Erythroblast (primary cell): ENCODE measurements at regions not wholly inside any gene's neighbourhood (a gene's known extent, or its start where the extent isn't known, plus 50 kb on each side); places are given as distances from the start of the nearest gene placed in this dataset.
"Not testable (repeated sequence)": the region's sequence is repeated elsewhere in the genome, so short reads cannot be mapped to it uniquely, and the experiment has no call there.

Experiments
- DNase-seq, 2 experiments: peaks; one replicate each; lab custom pipeline; 2025; lab: John Stamatoyannopoulos, UW
- GATA1 ChIP-seq: IDR thresholded peaks from 2 replicates; pipeline ENCODE4 v1.6.1; 2011; ENCODE audit warnings: low read depth, mild to moderate bottlenecking, control low read depth, low read length, moderate library complexity
- POLR2A ChIP-seq: IDR thresholded peaks from 2 replicates; pipeline ENCODE4 v1.6.1; 2011; ENCODE audit warnings: mild to moderate bottlenecking, low read length

- no peak for TF ChIP-seq GATA1
- no peak for TF ChIP-seq POLR2A
- DNase-seq = no peak
Measured at GRCh38 chr12:11508699-11509098, 113.3 kb upstream of the PRB2 start.

- TF ChIP-seq GATA1 (no peak), POLR2A (no peak)
- no peak for DNase-seq
Measured at GRCh38 chr12:11509326-11509725, 114.0 kb upstream of the PRB2 start.

- no peak for DNase-seq
- TF ChIP-seq POLR2A = no peak
- TF ChIP-seq GATA1 = no peak
Measured at GRCh38 chr12:11510671-11511070, 115.3 kb upstream of the PRB2 start.

GRCh38 chr12:11513288-11513687 lies 117.9 kb upstream of the PRB2 start:
- TF ChIP-seq POLR2A (no peak), GATA1 (no peak)
- DNase-seq = no peak

- DNase-seq = no peak
- TF ChIP-seq POLR2A = no peak
- TF ChIP-seq GATA1 = no peak
Measured at GRCh38 chr12:11517080-11517479, 121.7 kb upstream of the PRB2 start.

- DNase-seq = no peak
- TF ChIP-seq POLR2A = no peak
- TF ChIP-seq GATA1 = no peak
Measured at GRCh38 chr12:11524446-11524845, 125.0 kb upstream of the ETV6 start.

GRCh38 chr12:11534064-11534463 lies 115.4 kb upstream of the ETV6 start:
- no peak for TF ChIP-seq POLR2A
- TF ChIP-seq GATA1 = no peak
- DNase-seq = no peak

GRCh38 chr12:11535127-11535526 lies 114.3 kb upstream of the ETV6 start:
- no peak for DNase-seq
- TF ChIP-seq GATA1 = no peak
- no peak for TF ChIP-seq POLR2A

- DNase-seq = no peak
Measured at GRCh38 chr12:11539156-11539555, 110.3 kb upstream of the ETV6 start.

GRCh38 chr12:11540156-11540555 lies 109.3 kb upstream of the ETV6 start:
- DNase-seq = no peak
- TF ChIP-seq POLR2A (no peak), GATA1 (no peak)

More at GRCh38 chr12:11539156-11539555, 110.3 kb upstream of the ETV6 start:
- TF ChIP-seq POLR2A (no peak), GATA1 (no peak)

- TF ChIP-seq GATA1 (no peak), POLR2A (no peak)
- DNase-seq = no peak
Measured at GRCh38 chr12:11540615-11541310, 108.7 kb upstream of the ETV6 start.

GRCh38 chr12:11542599-11542998 lies 106.9 kb upstream of the ETV6 start:
- DNase-seq = no peak
- TF ChIP-seq GATA1 (no peak), POLR2A (no peak)

GRCh38 chr12:11543457-11544158 lies 105.9 kb upstream of the ETV6 start:
- TF ChIP-seq GATA1 = no peak
- no peak for TF ChIP-seq POLR2A
- no peak for DNase-seq

- no peak for TF ChIP-seq POLR2A
- TF ChIP-seq GATA1 = no peak
- DNase-seq = no peak
Measured at GRCh38 chr12:11545484-11546330, 103.8 kb upstream of the ETV6 start.

GRCh38 chr12:11546582-11547270 lies 102.7 kb upstream of the ETV6 start:
- not testable (repeated sequence) for DNase-seq

GRCh38 chr12:11547271-11547646 lies 102.2 kb upstream of the ETV6 start:
- DNase-seq = peak; percentile 17 to 20
